Spleen (tissue), 11 donors: ENCODE measurements at regions not wholly inside any gene's neighbourhood (a gene's known extent, or its start where the extent isn't known, plus 50 kb on each side); places are given as distances from the start of the nearest gene placed in this dataset.

Source experiments
- DNase-seq: peaks from one replicate; pipeline ENCODE4 v3.0.0-alpha.2; 2020
- H3K27ac ChIP-seq, 8 donors: fragments of 200-600 bp; sonication (generic) in 7 of 8; 1 replicate in 4 of 8; 2 replicates in 4 of 8; pipeline versions ENCODE4 v1.5.0 to v1.8.0; 2016 to 2021; ENCODE audit warnings: inconsistent platforms in 4 of 8, mild to moderate bottlenecking in 4 of 8, moderate library complexity in 1 of 8
- H3K27me3 ChIP-seq, 7 donors: fragments of 200-600 bp; sonication (generic) in 6 of 7; replicated peaks in 1 of 7; 1 replicate in 4 of 7; 2 replicates in 3 of 7; pipeline versions ENCODE4 v1.5.0 to v1.8.0; 2016 to 2021; ENCODE audit warnings: inconsistent platforms in 3 of 7, mild to moderate bottlenecking in 1 of 7
- H3K36me3 ChIP-seq, 6 donors: fragments of 200-600 bp; sonication (generic) in 5 of 6; 1 replicate in 4 of 6; 2 replicates in 2 of 6; pipeline versions ENCODE4 v1.5.0 to v1.8.0; 2016 to 2021; ENCODE audit warnings: inconsistent platforms in 2 of 6
- H3K4me1 ChIP-seq, 6 donors: fragments of 200-600 bp; sonication (generic) in 5 of 6; 1 replicate in 3 of 6; 2 replicates in 3 of 6; pipeline versions ENCODE4 v1.5.0 to v1.8.0; 2016 to 2021; ENCODE audit warnings: inconsistent platforms in 3 of 6
- H3K4me3 ChIP-seq, 8 donors: fragments of 200-600 bp; sonication (generic) in 7 of 8; 1 replicate in 4 of 8; 2 replicates in 4 of 8; pipeline versions ENCODE4 v1.5.0 to v1.8.0; 2016 to 2021; ENCODE audit warnings: inconsistent platforms in 4 of 8, mild to moderate bottlenecking in 4 of 8, moderate library complexity in 2 of 8
- H3K9me3 ChIP-seq, 8 donors: fragments of 200-600 bp; sonication (generic) in 7 of 8; 1 replicate in 4 of 8; 2 replicates in 4 of 8; pipeline versions ENCODE4 v1.5.0 to v1.8.0; 2016 to 2021; ENCODE audit warnings: inconsistent platforms in 4 of 8
- CTCF ChIP-seq, 11 experiments: fragments of 200-600 bp in 7 of 11; fragments of 450-650 bp in 4 of 11; sonication (generic) in 4 of 11; IDR thresholded peaks in 8 of 11; conservative IDR thresholded peaks in 3 of 11; 1 replicate in 7 of 11; 2 replicates in 4 of 11; pipeline versions ENCODE4 v1.4.0 to v1.8.0; 2016 to 2021; ENCODE audit warnings: antibody characterized with exemption in 11 of 11, inconsistent platforms in 4 of 11, mild to moderate bottlenecking in 1 of 11
- POLR2A ChIP-seq, 3 donors: fragments of 450-650 bp; IDR thresholded peaks; one replicate each; pipeline ENCODE4 v1.5.1; 2017; ENCODE audit warnings: antibody characterized with exemption in 3 of 3, mild to moderate bottlenecking in 1 of 3
- POLR2AphosphoS5 ChIP-seq, 3 donors: sonication (generic); formaldehyde crosslinking; IDR thresholded peaks; one replicate each; pipeline ENCODE4 v1.5.1; 2017; ENCODE audit warnings: antibody characterized with exemption in 3 of 3
- WGBS, 5 donors: extraction: QIAGEN DNeasy Blood & Tissue Kit in 3 of 5; methylation state at CpG; one replicate each; pipeline versions ENCODE4 v1.1.5 to v1.1.7; 2013 to 2018; 5-methylcytosine and 5-hydroxymethylcytosine counted together
- intact Hi-C: fragments of 100-400 bp; cut with DNase I; formaldehyde crosslinking; loops from one replicate; pipeline ENCODE4 v1.15.0; 2023; ENCODE audit warnings: low total_unique reads
- donor health status: healthy with polysubstance abuse.
- donor health status: DM: no; HTN: no; CAD: no; lungs with moderate emphysema.
- donor health status: DM: no; HTN: no; CAD: no.
- donor health status: Bipolar disorder and iron deficiency.
- donor health status: healthy.
- donor health status: DM: no; HTN: no; CAD: no.
- donor health status: DM: yes; HTN: yes; CAD: no.

GRCh38 chr7:46589286-46589685 is 668.2 kb upstream of the IGFBP3 start:
- WGBS, 5 donors, result 67 to 83% (median 69%) methylated on average over 5 of the region's 5 CpGs
- TF ChIP-seq POLR2A (IDR thresholded peaks at IDR 0.05) (no peak), CTCF (IDR thresholded peaks at IDR 0.05 in 8 of 11, conservative IDR thresholded peaks at IDR 0.05 in 3 of 11) (no peak), POLR2AphosphoS5 (IDR thresholded peaks at IDR 0.05) (no peak)
- intact Hi-C loops, result no loop called here
- Histone ChIP-seq H3K27me3 (no peaks in the 10 kb centered on the region), H3K36me3 (no peaks in the 10 kb centered on the region), H3K9me3 (peaks cover 0 to 25% (median 3%) of the 10 kb centered on the region in 8 donors), H3K27ac (no peak overlapping the region), H3K4me3 (no peak overlapping the region), H3K4me1 (no peaks in the 10 kb centered on the region)
- no peak for DNase-seq

DNA sequence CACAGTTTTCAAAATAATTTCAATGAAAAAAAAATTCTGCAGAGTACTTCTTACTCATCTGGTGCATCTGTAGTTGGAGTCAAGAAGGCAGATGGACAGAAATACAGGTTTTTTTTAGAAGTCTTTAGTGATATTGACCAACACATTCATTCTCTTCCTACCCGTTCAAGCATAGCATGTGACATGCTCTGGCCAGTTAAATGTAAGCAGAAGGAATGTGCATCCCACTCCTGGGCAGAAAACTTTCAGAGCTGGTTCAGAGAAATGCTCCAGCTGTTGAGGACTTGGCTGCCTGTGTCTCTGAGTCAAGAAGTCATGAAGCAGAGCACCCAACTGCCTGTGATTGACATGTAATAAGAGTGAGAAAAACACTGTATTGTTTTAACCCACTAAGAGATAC is 665.3 kb upstream of the IGFBP3 start:
- peaks cover 0 to 14% (median 2%) of the 10 kb centered on the region in 8 donors for H3K9me3 ChIP-seq
- H3K36me3 ChIP-seq, result no peaks in the 10 kb centered on the region
- intact Hi-C loops, result no loop called here
- H3K27me3 ChIP-seq, result no peaks in the 10 kb centered on the region
- no peak overlapping the region for H3K27ac ChIP-seq
- H3K4me3 ChIP-seq, result no peak overlapping the region
- no peaks in the 10 kb centered on the region for H3K4me1 ChIP-seq
- 56 to 78% (median 66%) methylated on average over 1 of the region's 1 CpG for WGBS, 5 donors
- no peak for DNase-seq
- TF ChIP-seq POLR2A (IDR thresholded peaks at IDR 0.05) (no peak), POLR2AphosphoS5 (IDR thresholded peaks at IDR 0.05) (no peak), CTCF (IDR thresholded peaks at IDR 0.05 in 8 of 11, conservative IDR thresholded peaks at IDR 0.05 in 3 of 11) (no peak)

DNA sequence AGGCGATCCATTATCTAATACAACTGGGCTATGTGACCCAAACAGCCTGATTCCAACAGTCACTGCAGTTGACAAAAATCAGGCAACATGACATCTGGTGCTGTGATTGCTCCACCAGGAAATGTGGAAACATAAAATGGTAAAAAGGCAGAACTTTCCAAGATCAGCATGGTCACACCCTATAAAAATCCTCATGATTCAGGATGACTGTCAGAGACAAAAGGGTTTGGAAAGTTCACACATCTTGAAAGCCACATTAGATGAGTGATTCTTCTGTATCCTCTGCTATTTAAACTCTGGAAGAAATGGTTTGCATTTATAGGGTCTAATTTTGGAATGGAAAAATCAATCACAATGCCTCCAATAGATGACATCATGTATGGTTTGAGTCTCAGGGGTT is 662.6 kb upstream of the IGFBP3 start:
- WGBS, 5 donors, result 81 to 100% (median 93%) methylated on average over 1 of the region's 1 CpG

DNA sequence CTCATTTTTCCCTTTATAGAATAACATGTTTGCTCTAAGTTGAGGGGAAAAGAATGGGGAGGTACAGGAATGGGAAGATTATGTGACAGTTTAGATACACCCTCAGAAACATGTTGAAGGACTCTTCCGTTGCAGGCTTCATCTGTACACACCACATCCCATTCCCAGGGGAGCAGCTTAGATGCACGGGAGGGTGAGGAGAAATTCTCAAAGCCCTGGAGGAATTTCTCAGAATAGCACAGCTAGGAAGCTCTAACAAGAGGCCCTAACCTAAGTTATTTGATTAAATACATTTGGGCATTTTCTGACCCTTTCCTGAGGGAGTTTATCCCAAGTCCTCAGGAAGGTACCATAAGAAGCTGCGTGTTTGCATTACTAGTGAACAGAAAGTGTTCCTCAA is 660.2 kb upstream of the IGFBP3 start:
- intact Hi-C loops, result no loop called here
- 72 to 88% (median 85%) methylated on average over 3 of the region's 3 CpGs for WGBS, 5 donors
- H3K27me3 ChIP-seq, result no peaks in the 10 kb centered on the region
- TF ChIP-seq POLR2A (IDR thresholded peaks at IDR 0.05) (no peak), CTCF (IDR thresholded peaks at IDR 0.05 in 8 of 11, conservative IDR thresholded peaks at IDR 0.05 in 3 of 11) (no peak), POLR2AphosphoS5 (IDR thresholded peaks at IDR 0.05) (no peak)
- H3K4me1 ChIP-seq, result peaks cover 0 to 3% (median 0%) of the 10 kb centered on the region in 6 donors
- no peaks in the 10 kb centered on the region for H3K36me3 ChIP-seq
- peaks cover 0 to 7% (median 0%) of the 10 kb centered on the region in 8 donors for H3K9me3 ChIP-seq
- no peak overlapping the region for H3K27ac ChIP-seq
- no peak overlapping the region for H3K4me3 ChIP-seq
- DNase-seq, result no peak

More for the DNA sequence above, 662.6 kb upstream of the IGFBP3 start:
- Histone ChIP-seq H3K4me1 (no peaks in the 10 kb centered on the region), H3K9me3 (peaks cover 0 to 7% (median 0%) of the 10 kb centered on the region in 8 donors), H3K36me3 (no peaks in the 10 kb centered on the region), H3K4me3 (no peak overlapping the region), H3K27me3 (no peaks in the 10 kb centered on the region), H3K27ac (no peak overlapping the region)
- DNase-seq, result no peak
- TF ChIP-seq POLR2AphosphoS5 (IDR thresholded peaks at IDR 0.05), result no peak
- no peak for TF ChIP-seq CTCF (IDR thresholded peaks at IDR 0.05 in 8 of 11, conservative IDR thresholded peaks at IDR 0.05 in 3 of 11)
- no peak for TF ChIP-seq POLR2A (IDR thresholded peaks at IDR 0.05)
- intact Hi-C loops, result no loop called here
